K562 (cell line): ENCODE measurements at regions not wholly inside any gene's neighbourhood (a gene's known extent, or its start where the extent isn't known, plus 50 kb on each side); places are given as distances from the start of the nearest gene placed in this dataset.

Source experiments
- ATAC-seq: fragments of 200-7000 bp; cut with Tn5 transposase; 3 replicates; pipeline ENCODE4 v1.9.1; 2020; ENCODE audit warnings: moderate library complexity
- BruUV-seq: library from RNA; stranded (reverse); fragments of 400-500 nt; replicated peaks from 2 replicates; lab custom pipeline; 2021; lab: Mats Ljungman, UMichigan
- CTCF ChIA-PET: fragments of 300-600 bp; formaldehyde crosslinking; extraction: SDS; loops from one replicate; lab custom pipeline; 2021; ENCODE audit warnings: low intra/inter-chr PET ratio; lab: Yijun Ruan, JAX
- POLR2A ChIA-PET: fragments of 300-600, 350-650 bp; sonication (Branson Sonifier 250); formaldehyde crosslinking; extraction: SDS; loops from one replicate; lab custom pipeline; 2021; ENCODE audit warnings: antibody characterized with exemption, inconsistent platforms; lab: Yijun Ruan, JAX
- DNase-seq, 4 experiments: peaks; one replicate each; pipeline versions ENCODE4 v3.0.0 to v3.0.0-alpha.2; 2011 to 2018; ENCODE audit warnings: low spot score in 3 of 4, mixed read lengths in 3 of 4; ENCODE audit errors: extremely low read depth in 1 of 4
- FAIRE-seq: peaks from 2 replicates; lab custom pipeline; 2011; peaks lifted over from hg19 to GRCh38; lab: Jason Lieb, UNC
- H2AFZ ChIP-seq: 2 replicates; pipeline ENCODE4 v1.6.0; 2011; ENCODE audit warnings: low read depth, low read length, control low read depth, inconsistent platforms
- H3K27ac ChIP-seq: fragments of 200-600 bp; 3 replicates; pipeline ENCODE4 v1.8.0; 2011; ENCODE audit warnings: low read depth, mild to moderate bottlenecking, control low read depth, inconsistent platforms, low read length, moderate library complexity, mixed read lengths; ENCODE audit errors: extremely low read depth
- H3K27me3 ChIP-seq, 2 experiments: fragments of 300-600 bp in 1 of 2; 2 replicates in 1 of 2; 3 replicates in 1 of 2; pipeline versions ENCODE4 v1.6.0 to v1.8.0; 2011; ENCODE audit warnings: inconsistent platforms in 2 of 2, low read length in 2 of 2, mild to moderate bottlenecking in 1 of 2, mixed read lengths in 1 of 2, moderate library complexity in 1 of 2; ENCODE audit not compliant: control insufficient read depth in 2 of 2, insufficient read depth in 2 of 2
- H3K36me3 ChIP-seq: fragments of 300-600 bp; 3 replicates; pipeline ENCODE4 v1.8.0; 2011; ENCODE audit warnings: mild to moderate bottlenecking, low read length, inconsistent platforms; ENCODE audit not compliant: control insufficient read depth, insufficient read depth
- H3K4me1 ChIP-seq, 2 experiments: fragments of 200-600 bp in 1 of 2; replicated peaks in 1 of 2; 2 replicates in 1 of 2; 3 replicates in 1 of 2; pipeline versions ENCODE4 v1.5.1 to v1.8.0; 2011; ENCODE audit warnings: inconsistent platforms in 2 of 2, low read length in 2 of 2, mild to moderate bottlenecking in 1 of 2, mixed read lengths in 1 of 2, moderate library complexity in 1 of 2; ENCODE audit not compliant: control insufficient read depth in 2 of 2, insufficient read depth in 2 of 2
- H3K4me2 ChIP-seq: 2 replicates; pipeline ENCODE4 v1.6.1; 2011; ENCODE audit warnings: low read length, control low read depth, inconsistent platforms, mixed read lengths; ENCODE audit not compliant: insufficient read depth
- H3K4me3 ChIP-seq: fragments of 200-600 bp; sonication (generic), shearing (Covaris generic); 2 replicates; pipeline ENCODE4 v1.5.1; 2016; ENCODE audit warnings: control low read depth, inconsistent platforms
- H3K79me2 ChIP-seq: fragments of 200-600 bp; 3 replicates; pipeline ENCODE4 v1.8.0; 2011; ENCODE audit warnings: low read length, inconsistent platforms; ENCODE audit not compliant: control insufficient read depth, insufficient read depth
- H3K9ac ChIP-seq, 2 experiments: 2 replicates each; pipeline versions ENCODE4 v1.6.0 to v1.6.1; 2011; ENCODE audit warnings: low read depth in 2 of 2, low read length in 2 of 2, control low read depth in 1 of 2, inconsistent platforms in 1 of 2, mild to moderate bottlenecking in 1 of 2, mixed read lengths in 1 of 2; ENCODE audit not compliant: insufficient read depth in 1 of 2
- H3K9me1 ChIP-seq: one replicate; pipeline ENCODE4 v1.6.0; 2011; ENCODE audit warnings: inconsistent platforms, mild to moderate bottlenecking, low read length, moderate library complexity; ENCODE audit not compliant: control insufficient read depth, insufficient read depth
- H3K9me3 ChIP-seq: replicated peaks from 2 replicates; pipeline ENCODE4 v1.5.1; 2011; ENCODE audit warnings: low read depth, low read length, inconsistent platforms; ENCODE audit not compliant: control insufficient read depth, insufficient read depth
- H4K20me1 ChIP-seq: replicated peaks from 2 replicates; pipeline ENCODE4 v1.6.1; 2011; ENCODE audit warnings: low read length, inconsistent platforms, mixed read lengths; ENCODE audit not compliant: control insufficient read depth, insufficient read depth
- MCM2 ChIP-seq: fragments of 450-650 bp; IDR thresholded peaks from 2 replicates; pipeline ENCODE4 v1.6.1; 2017; ENCODE audit warnings: low read depth, mild to moderate bottlenecking
- MITF ChIP-seq: IDR thresholded peaks from 2 replicates; pipeline ENCODE4 v1.6.1; 2014; ENCODE audit warnings: antibody characterized with exemption
- PURB ChIP-seq: sonication (generic); formaldehyde crosslinking; IDR thresholded peaks from 2 replicates; pipeline ENCODE4 v1.9.0; 2021; ENCODE audit warnings: low read depth, mild to moderate bottlenecking, missing genetic modification reagents
- SRSF9 ChIP-seq: fragments of 200-400 bp; formaldehyde crosslinking; IDR thresholded peaks from 2 replicates; pipeline ENCODE4 v1.6.1; 2017; ENCODE audit warnings: low read depth, low read length, borderline replicate concordance
- TCF3 ChIP-seq: sonication (generic); formaldehyde crosslinking; IDR thresholded peaks from 2 replicates; pipeline ENCODE4 v1.4.0; 2020; ENCODE audit warnings: mild to moderate bottlenecking, missing genetic modification reagents
- ZNF121 ChIP-seq: sonication (generic); formaldehyde crosslinking; conservative IDR thresholded peaks from 2 replicates; pipeline ENCODE4 v1.8.0; 2022; ENCODE audit warnings: missing genetic modification reagents
- ZNF318 ChIP-seq, 2 experiments: fragments of 450-650 bp; IDR thresholded peaks; 2 replicates each; pipeline ENCODE4 v1.6.1; 2016; ENCODE audit warnings: mild to moderate bottlenecking in 2 of 2, borderline replicate concordance in 1 of 2, low read depth in 1 of 2, moderate library complexity in 1 of 2
- ZNF398 ChIP-seq: fragments of 250-450 bp; sonication (Bioruptor Pico); IDR thresholded peaks from 2 replicates; pipeline ENCODE4 v1.8.0; 2021; ENCODE audit warnings: moderate library complexity, mild to moderate bottlenecking, inconsistent platforms
- ZNF766 ChIP-seq: fragments of 200-800 bp; sonication (Bioruptor generic); conservative IDR thresholded peaks from 2 replicates; pipeline ENCODE4 v1.6.1; 2016; ENCODE audit warnings: missing genetic modification characterization, missing compliant biosample characterization
- WGBS: fragments of 100-300 bp; shearing (Covaris generic); methylation state at CpG from one replicate; pipeline ENCODE4 v1.1.6; 2016; ENCODE audit warnings: low coverage, mixed read lengths; ENCODE audit not compliant: insufficient coverage; ENCODE audit errors: missing lambda C conversion rate; 5-methylcytosine and 5-hydroxymethylcytosine counted together
- in situ Hi-C: fragments of 300-500 bp; cut with MboI; formaldehyde crosslinking; loops from 4 replicates; pipeline ENCODE4 v1.15.0; 2018; ENCODE audit warnings: inconsistent platforms, mixed read lengths
- intact Hi-C: fragments of 100-400 bp; cut with micrococcal nuclease; formaldehyde crosslinking; loops from 2 replicates; pipeline ENCODE4 v1.14.2; 2022

GRCh38 chr2:238655198-238655860 lies 192.6 kb upstream of the TWIST2 start:
- ChIA-PET POLR2A (no interaction called here), CTCF (no interaction called here)
- no peak for FAIRE-seq
- no peaks in the 10 kb centered on the region for H3K9me3 ChIP-seq
- 0% methylated on average over 6 of the region's 7 CpGs for WGBS
- no peak for DNase-seq
- no peaks in the 10 kb centered on the region for H3K36me3 ChIP-seq
- no peaks in the 10 kb centered on the region for H3K27me3 ChIP-seq
- ATAC-seq: no peak
- BruUV-seq: no TSS peak
- no peaks in the 10 kb centered on the region for H3K4me1 ChIP-seq
- H3K4me2 ChIP-seq: no peak overlapping the region
- H3K79me2 ChIP-seq: no peaks in the 10 kb centered on the region
- TF ChIP-seq TCF3 (CRISPR knock-in tag): no peak
- no peak for TF ChIP-seq MCM2
- TF ChIP-seq PURB (CRISPR knock-in tag): no peak
- TF ChIP-seq SRSF9: no peak
- TF ChIP-seq ZNF121 (CRISPR knock-in tag): no peak
- TF ChIP-seq MITF: no peak
- no peak for TF ChIP-seq ZNF398
- TF ChIP-seq ZNF766 (CRISPR knock-in tag): no peak
- TF ChIP-seq ZNF318 (IDR thresholded peaks at IDR 0.05; ENCODE audit: borderline replicate concordance in 1 of 2, low read depth in 1 of 2): no peak
- TF ChIP-seq, all 486 proteins: peak for 0
- H3K4me3 ChIP-seq: no peak overlapping the region
- H3K9me1 ChIP-seq: no peaks in the 10 kb centered on the region
- in situ Hi-C loops: no loop called here
- no peak overlapping the region for H3K27ac ChIP-seq
- H2AFZ ChIP-seq: no peak overlapping the region
- H4K20me1 ChIP-seq: no peaks in the 10 kb centered on the region
- H3K9ac ChIP-seq: no peak overlapping the region
- intact Hi-C loops: no loop called here
